ENCODE measurements at regions not wholly inside any gene's neighbourhood (a gene's known extent, or its start where the extent isn't known, plus 50 kb on each side); places are given as distances from the start of the nearest gene placed in this dataset.

DNA sequence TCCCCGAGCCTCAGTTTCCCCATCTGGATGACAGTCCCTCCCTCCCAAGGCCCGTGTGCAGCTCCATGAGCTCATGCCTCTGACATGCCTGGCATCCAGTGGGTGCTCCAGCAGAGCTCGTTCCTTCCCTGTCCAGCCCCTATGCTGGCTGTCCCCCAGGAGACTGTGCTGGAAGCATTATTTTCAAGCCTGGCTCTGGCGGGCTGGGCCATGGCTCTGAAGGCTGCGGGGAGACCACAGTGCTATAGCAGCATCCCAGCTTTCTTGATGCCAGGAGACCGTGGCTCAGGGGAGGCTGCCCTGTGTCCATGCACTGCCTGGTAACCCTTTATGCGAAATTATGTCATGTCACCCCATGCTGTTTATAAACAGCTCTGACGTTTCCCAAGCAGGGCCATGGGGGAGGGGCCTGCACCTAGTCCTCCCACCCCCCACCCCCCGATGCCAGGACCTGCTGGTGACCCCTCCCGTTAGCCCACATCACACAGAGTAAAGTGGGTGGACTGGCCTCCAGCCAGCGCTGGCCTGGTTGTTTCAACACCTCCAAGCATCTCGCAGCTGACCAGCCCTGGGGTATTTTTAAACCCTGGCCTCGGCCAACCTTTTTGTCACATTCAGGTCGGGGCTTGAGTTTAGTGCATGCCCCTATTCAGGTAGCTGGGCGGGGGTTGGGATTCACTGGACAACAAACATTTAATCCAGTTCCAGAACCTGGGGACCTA, 105.9 kb upstream of the ZNF716 start:
- TF ChIP-seq, protein P1, sequence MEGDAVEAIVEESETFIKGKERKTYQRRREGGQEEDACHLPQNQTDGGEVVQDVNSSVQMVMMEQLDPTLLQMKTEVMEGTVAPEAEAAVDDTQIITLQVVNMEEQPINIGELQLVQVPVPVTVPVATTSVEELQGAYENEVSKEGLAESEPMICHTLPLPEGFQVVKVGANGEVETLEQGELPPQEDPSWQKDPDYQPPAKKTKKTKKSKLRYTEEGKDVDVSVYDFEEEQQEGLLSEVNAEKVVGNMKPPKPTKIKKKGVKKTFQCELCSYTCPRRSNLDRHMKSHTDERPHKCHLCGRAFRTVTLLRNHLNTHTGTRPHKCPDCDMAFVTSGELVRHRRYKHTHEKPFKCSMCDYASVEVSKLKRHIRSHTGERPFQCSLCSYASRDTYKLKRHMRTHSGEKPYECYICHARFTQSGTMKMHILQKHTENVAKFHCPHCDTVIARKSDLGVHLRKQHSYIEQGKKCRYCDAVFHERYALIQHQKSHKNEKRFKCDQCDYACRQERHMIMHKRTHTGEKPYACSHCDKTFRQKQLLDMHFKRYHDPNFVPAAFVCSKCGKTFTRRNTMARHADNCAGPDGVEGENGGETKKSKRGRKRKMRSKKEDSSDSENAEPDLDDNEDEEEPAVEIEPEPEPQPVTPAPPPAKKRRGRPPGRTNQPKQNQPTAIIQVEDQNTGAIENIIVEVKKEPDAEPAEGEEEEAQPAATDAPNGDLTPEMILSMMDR (conservative IDR thresholded peaks at IDR 0.05; ENCODE audit: low read length), result no peak
- no peak for TF ChIP-seq EZH2phosphoT487 (IDR thresholded peaks at IDR 0.05; ENCODE audit: borderline replicate concordance)
- H3K79me2 ChIP-seq (ENCODE audit: insufficient read depth, low read length), result no peaks in the 10 kb centered on the region
- no peak overlapping the region for H2AFZ ChIP-seq (ENCODE audit: low read length)
- no peak overlapping the region for H3K9ac ChIP-seq (ENCODE audit: low read depth, low read length, poor library complexity, severe bottlenecking)
- no peak overlapping the region for H3K4me2 ChIP-seq (ENCODE audit: low read depth, low read length, poor library complexity, severe bottlenecking)
- H3F3A ChIP-seq (ENCODE audit: low read depth), result no peaks in the 10 kb centered on the region
- no peak overlapping the region for H3K4me3 ChIP-seq (ENCODE audit: low read length, poor library complexity, severe bottlenecking)
- no peaks in the 10 kb centered on the region for H3K36me3 ChIP-seq (ENCODE audit: insufficient read depth, low read length)
- H3K9me3 ChIP-seq (ENCODE audit: insufficient read depth, low read depth, low read length), result peaks cover 8% of the 10 kb centered on the region; the same call in 1 of the 2 replicates
- H3K9me2 ChIP-seq (replicated peaks; ENCODE audit: low read depth, low read length), result no peaks in the 10 kb centered on the region
- H4K20me1 ChIP-seq (ENCODE audit: insufficient read depth, low read length, poor library complexity, severe bottlenecking), result no peaks in the 10 kb centered on the region
- H3K27me3 ChIP-seq (ENCODE audit: insufficient read depth, low read length, poor library complexity, severe bottlenecking), result no peaks in the 10 kb centered on the region
- H3K4me1 ChIP-seq (ENCODE audit: insufficient read depth, low read length, poor library complexity, severe bottlenecking), result no peaks in the 10 kb centered on the region

DNA sequence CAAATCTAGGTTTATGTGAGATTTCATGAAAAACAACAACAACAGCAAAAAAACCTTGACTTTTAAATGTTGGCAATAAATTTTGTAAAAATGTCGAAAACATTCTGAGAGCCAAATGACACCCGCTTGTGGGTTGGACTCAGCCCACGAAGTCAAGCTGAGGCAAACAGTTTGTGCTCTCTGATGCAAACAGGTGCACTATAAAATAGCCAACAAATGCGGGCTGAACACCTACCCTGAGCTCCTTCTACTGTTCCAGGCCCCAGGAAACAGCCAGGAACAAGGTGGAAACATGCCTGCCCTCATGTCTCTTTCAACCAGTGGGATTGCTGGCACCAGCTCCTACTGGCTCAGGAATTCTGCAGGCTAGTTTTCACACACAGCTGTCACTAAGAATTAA, 105.0 kb upstream of the ZNF716 start:
- peaks cover 8% of the 10 kb centered on the region; the same call in 1 of the 2 replicates for H3K9me3 ChIP-seq (ENCODE audit: insufficient read depth, low read depth, low read length)
- no peaks in the 10 kb centered on the region for H3F3A ChIP-seq (ENCODE audit: low read depth)
- no peaks in the 10 kb centered on the region for H3K4me1 ChIP-seq (ENCODE audit: insufficient read depth, low read length, poor library complexity, severe bottlenecking)
- H3K4me2 ChIP-seq (ENCODE audit: low read depth, low read length, poor library complexity, severe bottlenecking), result no peak overlapping the region
- no peak overlapping the region for H2AFZ ChIP-seq (ENCODE audit: low read length)
- H3K36me3 ChIP-seq (ENCODE audit: insufficient read depth, low read length), result no peaks in the 10 kb centered on the region
- no peaks in the 10 kb centered on the region for H3K27me3 ChIP-seq (ENCODE audit: insufficient read depth, low read length, poor library complexity, severe bottlenecking)
- H4K20me1 ChIP-seq (ENCODE audit: insufficient read depth, low read length, poor library complexity, severe bottlenecking), result no peaks in the 10 kb centered on the region
- H3K79me2 ChIP-seq (ENCODE audit: insufficient read depth, low read length), result no peaks in the 10 kb centered on the region
- H3K9me2 ChIP-seq (replicated peaks; ENCODE audit: low read depth, low read length), result no peaks in the 10 kb centered on the region
- no peak overlapping the region for H3K9ac ChIP-seq (ENCODE audit: low read depth, low read length, poor library complexity, severe bottlenecking)
- H3K4me3 ChIP-seq (ENCODE audit: low read length, poor library complexity, severe bottlenecking), result no peak overlapping the region
- TF ChIP-seq, protein P1 (conservative IDR thresholded peaks at IDR 0.05; ENCODE audit: low read length), result no peak
- TF ChIP-seq EZH2phosphoT487 (IDR thresholded peaks at IDR 0.05; ENCODE audit: borderline replicate concordance), result no peak

DNA sequence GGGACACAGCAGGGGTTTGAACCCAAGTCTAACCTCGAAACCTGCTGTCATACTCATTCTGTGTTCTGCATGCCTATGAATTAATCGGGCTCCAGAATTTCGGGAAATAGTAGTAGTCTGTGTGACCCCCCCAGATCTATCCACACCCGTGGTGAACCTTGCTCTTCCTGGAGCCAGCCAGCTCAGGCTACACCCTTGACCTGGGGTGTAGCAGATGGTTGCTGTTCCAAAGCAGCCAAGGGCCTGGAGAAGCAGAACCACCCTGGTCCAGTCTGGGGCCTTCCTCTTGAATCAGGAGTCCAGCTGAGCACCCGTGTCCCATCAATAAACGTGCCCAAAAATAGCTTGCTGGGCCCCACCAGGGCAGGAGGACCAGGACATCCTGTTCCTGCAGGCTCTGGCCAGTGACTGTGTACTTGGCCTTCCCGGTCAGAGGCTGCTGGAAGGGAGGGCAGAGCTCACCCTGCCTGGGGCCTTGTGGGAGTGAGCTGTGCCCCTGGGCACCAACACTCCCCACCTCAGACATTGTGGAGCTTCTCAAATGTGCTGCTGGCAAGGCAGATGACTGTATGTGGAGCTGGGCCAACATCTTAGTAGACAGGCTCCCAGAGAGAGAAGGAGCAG, 101.2 kb upstream of the ZNF716 start:
- H3K4me3 ChIP-seq (ENCODE audit: low read length, poor library complexity, severe bottlenecking), result no peak overlapping the region
- no peaks in the 10 kb centered on the region for H3K27me3 ChIP-seq (ENCODE audit: insufficient read depth, low read length, poor library complexity, severe bottlenecking)
- H3K9me2 ChIP-seq (replicated peaks; ENCODE audit: low read depth, low read length), result no peaks in the 10 kb centered on the region
- no peaks in the 10 kb centered on the region for H3K4me1 ChIP-seq (ENCODE audit: insufficient read depth, low read length, poor library complexity, severe bottlenecking)
- H4K20me1 ChIP-seq (ENCODE audit: insufficient read depth, low read length, poor library complexity, severe bottlenecking), result no peaks in the 10 kb centered on the region
- no peaks in the 10 kb centered on the region for H3F3A ChIP-seq (ENCODE audit: low read depth)
- no peak for TF ChIP-seq EZH2phosphoT487 (IDR thresholded peaks at IDR 0.05; ENCODE audit: borderline replicate concordance)
- TF ChIP-seq, protein P1 (conservative IDR thresholded peaks at IDR 0.05; ENCODE audit: low read length), result no peak
- no peak overlapping the region for H2AFZ ChIP-seq (ENCODE audit: low read length)
- H3K4me2 ChIP-seq (ENCODE audit: low read depth, low read length, poor library complexity, severe bottlenecking), result no peak overlapping the region
- H3K79me2 ChIP-seq (ENCODE audit: insufficient read depth, low read length), result no peaks in the 10 kb centered on the region
- peaks cover 6% of the 10 kb centered on the region; the same call in 1 of the 2 replicates for H3K9me3 ChIP-seq (ENCODE audit: insufficient read depth, low read depth, low read length)
- H3K36me3 ChIP-seq (ENCODE audit: insufficient read depth, low read length), result no peaks in the 10 kb centered on the region
- H3K9ac ChIP-seq (ENCODE audit: low read depth, low read length, poor library complexity, severe bottlenecking), result no peak overlapping the region

Data from Loucy (cell line).